A673 (cell line): ENCODE measurements at regions not wholly inside any gene's neighbourhood (a gene's known extent, or its start where the extent isn't known, plus 50 kb on each side); places are given as distances from the start of the nearest gene placed in this dataset.

Source experiments
- BruUV-seq: library from RNA; stranded (reverse); fragments of 400-500 nt; replicated peaks from 2 replicates; lab custom pipeline; 2021; lab: Mats Ljungman, UMichigan
- CTCF ChIA-PET: fragments of 300-600 bp; sonication (Branson Sonifier 250); formaldehyde crosslinking; loops from one replicate; lab custom pipeline; 2022; ENCODE audit warnings: antibody characterized with exemption; lab: Charles Lee
- POLR2A ChIA-PET: fragments of 300-600 bp; sonication (Branson Sonifier 250); formaldehyde crosslinking; loops from one replicate; lab custom pipeline; 2022; ENCODE audit warnings: antibody characterized with exemption; ENCODE audit not compliant: low non-redundant PET; lab: Charles Lee
- DNase-seq: peaks from one replicate; pipeline ENCODE4 v3.0.0-alpha.2; 2015; ENCODE audit warnings: low spot score
- H3K27ac ChIP-seq: fragments of 200-600 bp; sonication (generic); 2 replicates; pipeline ENCODE4 v1.5.1; 2016; ENCODE audit warnings: mixed run types, low read depth, mild to moderate bottlenecking, mixed read lengths, antibody characterized with exemption, low read length; ENCODE audit not compliant: poor library complexity, severe bottlenecking
- H3K27me3 ChIP-seq: fragments of 200-600 bp; sonication (generic); replicated peaks from 2 replicates; pipeline ENCODE4 v1.6.1; 2017; ENCODE audit warnings: mixed run types, low read depth, mild to moderate bottlenecking, mixed read lengths, antibody characterized with exemption, low read length; ENCODE audit not compliant: insufficient read depth, poor library complexity
- H3K36me3 ChIP-seq: fragments of 200-600 bp; sonication (generic); 2 replicates; pipeline ENCODE4 v1.6.1; 2016; ENCODE audit warnings: mixed run types, mild to moderate bottlenecking, mixed read lengths, antibody characterized with exemption, low read length; ENCODE audit not compliant: insufficient read depth, poor library complexity, severe bottlenecking
- H3K4me1 ChIP-seq: fragments of 200-600 bp; sonication (generic); 2 replicates; pipeline ENCODE4 v1.6.1; 2017; ENCODE audit warnings: mixed run types, mild to moderate bottlenecking, mixed read lengths, antibody characterized with exemption, low read length; ENCODE audit not compliant: insufficient read depth, poor library complexity, severe bottlenecking
- H3K4me3 ChIP-seq: fragments of 200-600 bp; sonication (generic); 2 replicates; pipeline ENCODE4 v1.5.1; 2016; ENCODE audit warnings: low read depth, mixed run types, mild to moderate bottlenecking, mixed read lengths, low read length; ENCODE audit not compliant: poor library complexity, severe bottlenecking
- H3K9me3 ChIP-seq: fragments of 200-600 bp; sonication (generic); 2 replicates; pipeline ENCODE4 v1.6.1; 2016; ENCODE audit warnings: mixed run types, low read depth, mild to moderate bottlenecking, mixed read lengths, antibody characterized with exemption, low read length; ENCODE audit not compliant: poor library complexity, severe bottlenecking
- EZH2 ChIP-seq: fragments of 200-600 bp; sonication (generic); IDR thresholded peaks from 2 replicates; pipeline ENCODE4 v1.6.1; 2017; ENCODE audit warnings: borderline replicate concordance, low read depth, mild to moderate bottlenecking, mixed read lengths, antibody characterized with exemption, low read length; ENCODE audit not compliant: poor library complexity, severe bottlenecking
- intact Hi-C: fragments of 100-400 bp; cut with micrococcal nuclease; formaldehyde crosslinking; loops from one replicate; pipeline ENCODE4 v1.10.0; 2022; ENCODE audit not compliant: unreplicated experiment
- TF ChIP-seq, protein P1 (sequence below): fragments of 300-800, 200-600 bp; sonication (generic); conservative IDR thresholded peaks from 2 replicates; pipeline ENCODE4 v1.5.1; 2017; ENCODE audit warnings: low read depth, mild to moderate bottlenecking, antibody characterized with exemption, low read length, moderate library complexity, mixed read lengths

- H3K27ac ChIP-seq = no peak overlapping the region
- ChIA-PET CTCF (no interaction called here), POLR2A (no interaction called here)
- no peak for DNase-seq
- no peaks in the 10 kb centered on the region for H3K4me1 ChIP-seq
- no peaks in the 10 kb centered on the region for H3K9me3 ChIP-seq
- BruUV-seq = no TSS peak
- H3K4me3 ChIP-seq = no peak overlapping the region
- no peaks in the 10 kb centered on the region for H3K36me3 ChIP-seq
- no peaks in the 10 kb centered on the region for H3K27me3 ChIP-seq
- intact Hi-C loops = no loop called here
- TF ChIP-seq, protein P1, sequence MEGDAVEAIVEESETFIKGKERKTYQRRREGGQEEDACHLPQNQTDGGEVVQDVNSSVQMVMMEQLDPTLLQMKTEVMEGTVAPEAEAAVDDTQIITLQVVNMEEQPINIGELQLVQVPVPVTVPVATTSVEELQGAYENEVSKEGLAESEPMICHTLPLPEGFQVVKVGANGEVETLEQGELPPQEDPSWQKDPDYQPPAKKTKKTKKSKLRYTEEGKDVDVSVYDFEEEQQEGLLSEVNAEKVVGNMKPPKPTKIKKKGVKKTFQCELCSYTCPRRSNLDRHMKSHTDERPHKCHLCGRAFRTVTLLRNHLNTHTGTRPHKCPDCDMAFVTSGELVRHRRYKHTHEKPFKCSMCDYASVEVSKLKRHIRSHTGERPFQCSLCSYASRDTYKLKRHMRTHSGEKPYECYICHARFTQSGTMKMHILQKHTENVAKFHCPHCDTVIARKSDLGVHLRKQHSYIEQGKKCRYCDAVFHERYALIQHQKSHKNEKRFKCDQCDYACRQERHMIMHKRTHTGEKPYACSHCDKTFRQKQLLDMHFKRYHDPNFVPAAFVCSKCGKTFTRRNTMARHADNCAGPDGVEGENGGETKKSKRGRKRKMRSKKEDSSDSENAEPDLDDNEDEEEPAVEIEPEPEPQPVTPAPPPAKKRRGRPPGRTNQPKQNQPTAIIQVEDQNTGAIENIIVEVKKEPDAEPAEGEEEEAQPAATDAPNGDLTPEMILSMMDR = no peak
- TF ChIP-seq EZH2 = no peak
These were observed 108.9 kb downstream of the IZUMO3 start for GRCh38 chr9:24436761-24437160.

DNA sequence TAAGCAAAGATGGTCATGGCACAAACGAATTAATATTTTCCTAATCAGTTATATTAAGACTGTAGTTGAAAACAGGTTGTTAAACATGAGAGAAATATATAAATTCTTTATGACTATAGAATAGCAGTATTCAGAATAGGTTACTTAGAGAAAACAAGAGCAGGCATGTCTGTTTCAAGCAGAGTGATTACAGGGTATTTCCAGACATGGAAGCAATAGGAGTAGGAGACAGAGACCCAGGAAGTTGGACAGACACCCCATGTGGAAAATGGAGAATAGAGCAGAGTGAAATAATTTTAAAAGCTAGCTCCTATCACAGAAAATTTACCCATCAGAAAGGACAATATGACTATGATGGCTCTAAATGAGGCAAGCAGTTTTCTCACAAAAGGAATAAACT is 111.5 kb downstream of the IZUMO3 start:
- H3K27me3 ChIP-seq = no peaks in the 10 kb centered on the region
- no peak overlapping the region for H3K4me3 ChIP-seq
- ChIA-PET CTCF (no interaction called here), POLR2A (no interaction called here)
- H3K36me3 ChIP-seq = no peaks in the 10 kb centered on the region
- BruUV-seq = no TSS peak
- no peak for TF ChIP-seq EZH2
- TF ChIP-seq, protein P1 = no peak
- no peak for DNase-seq
- intact Hi-C loops = no loop called here
- no peaks in the 10 kb centered on the region for H3K4me1 ChIP-seq
- H3K27ac ChIP-seq = no peak overlapping the region
- no peaks in the 10 kb centered on the region for H3K9me3 ChIP-seq

DNA sequence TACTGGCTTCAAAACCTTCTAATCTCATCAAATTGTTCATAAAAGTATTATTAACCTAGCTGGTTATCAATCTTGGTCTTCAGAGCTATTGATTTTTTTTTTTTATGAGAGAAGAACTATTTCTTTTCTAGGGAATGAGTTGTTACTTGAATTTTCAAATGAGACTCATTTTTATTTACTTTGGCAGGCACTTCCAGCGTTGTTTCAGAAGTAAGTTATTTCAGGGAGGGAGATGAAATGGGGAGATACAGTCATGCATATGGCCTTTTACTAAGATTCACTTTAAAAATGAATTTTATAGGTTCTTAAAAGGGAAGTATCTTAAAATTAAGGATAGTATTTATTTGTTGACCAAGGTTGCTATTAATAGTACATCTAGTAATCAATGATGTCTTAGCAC is 129.6 kb downstream of the IZUMO3 start:
- no peaks in the 10 kb centered on the region for H3K9me3 ChIP-seq
- ChIA-PET CTCF (no interaction called here), POLR2A (no interaction called here)
- no peaks in the 10 kb centered on the region for H3K27me3 ChIP-seq
- DNase-seq = no peak
- H3K36me3 ChIP-seq = no peaks in the 10 kb centered on the region
- H3K4me1 ChIP-seq = no peaks in the 10 kb centered on the region
- H3K4me3 ChIP-seq = no peak overlapping the region
- intact Hi-C loops = no loop called here
- no TSS peak for BruUV-seq
- TF ChIP-seq, protein P1 = no peak
- no peak for TF ChIP-seq EZH2
- H3K27ac ChIP-seq = no peak overlapping the region
